ENCODE measurements at regions not wholly inside any gene's neighbourhood (a gene's known extent, or its start where the extent isn't known, plus 50 kb on each side); places are given as distances from the start of the nearest gene placed in this dataset.

- TF ChIP-seq, protein P1, sequence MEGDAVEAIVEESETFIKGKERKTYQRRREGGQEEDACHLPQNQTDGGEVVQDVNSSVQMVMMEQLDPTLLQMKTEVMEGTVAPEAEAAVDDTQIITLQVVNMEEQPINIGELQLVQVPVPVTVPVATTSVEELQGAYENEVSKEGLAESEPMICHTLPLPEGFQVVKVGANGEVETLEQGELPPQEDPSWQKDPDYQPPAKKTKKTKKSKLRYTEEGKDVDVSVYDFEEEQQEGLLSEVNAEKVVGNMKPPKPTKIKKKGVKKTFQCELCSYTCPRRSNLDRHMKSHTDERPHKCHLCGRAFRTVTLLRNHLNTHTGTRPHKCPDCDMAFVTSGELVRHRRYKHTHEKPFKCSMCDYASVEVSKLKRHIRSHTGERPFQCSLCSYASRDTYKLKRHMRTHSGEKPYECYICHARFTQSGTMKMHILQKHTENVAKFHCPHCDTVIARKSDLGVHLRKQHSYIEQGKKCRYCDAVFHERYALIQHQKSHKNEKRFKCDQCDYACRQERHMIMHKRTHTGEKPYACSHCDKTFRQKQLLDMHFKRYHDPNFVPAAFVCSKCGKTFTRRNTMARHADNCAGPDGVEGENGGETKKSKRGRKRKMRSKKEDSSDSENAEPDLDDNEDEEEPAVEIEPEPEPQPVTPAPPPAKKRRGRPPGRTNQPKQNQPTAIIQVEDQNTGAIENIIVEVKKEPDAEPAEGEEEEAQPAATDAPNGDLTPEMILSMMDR (IDR thresholded peaks at IDR 0.05), result no peak
- TF ChIP-seq EZH2 (IDR thresholded peaks at IDR 0.05; ENCODE audit: borderline replicate concordance, insufficient read depth, low read depth, low read length, poor library complexity, severe bottlenecking), result no peak
These were observed 111.2 kb upstream of the TECRL start for GRCh38 chr4:64520421-64520820.

Measured in B cell (primary cell).